GM21390 (cell line): ENCODE measurements at regions not wholly inside any gene's neighbourhood (a gene's known extent, or its start where the extent isn't known, plus 50 kb on each side); places are given as distances from the start of the nearest gene placed in this dataset.
"Not testable (repeated sequence)": the region's sequence is repeated elsewhere in the genome, so short reads cannot be mapped to it uniquely, and the experiment has no call there.

Experiments
- ATAC-seq: cut with Tn5 transposase; IDR thresholded peaks from one replicate; pipeline ENCODE4 v1.9.1; 2021; ENCODE audit not compliant: unreplicated experiment

DNA sequence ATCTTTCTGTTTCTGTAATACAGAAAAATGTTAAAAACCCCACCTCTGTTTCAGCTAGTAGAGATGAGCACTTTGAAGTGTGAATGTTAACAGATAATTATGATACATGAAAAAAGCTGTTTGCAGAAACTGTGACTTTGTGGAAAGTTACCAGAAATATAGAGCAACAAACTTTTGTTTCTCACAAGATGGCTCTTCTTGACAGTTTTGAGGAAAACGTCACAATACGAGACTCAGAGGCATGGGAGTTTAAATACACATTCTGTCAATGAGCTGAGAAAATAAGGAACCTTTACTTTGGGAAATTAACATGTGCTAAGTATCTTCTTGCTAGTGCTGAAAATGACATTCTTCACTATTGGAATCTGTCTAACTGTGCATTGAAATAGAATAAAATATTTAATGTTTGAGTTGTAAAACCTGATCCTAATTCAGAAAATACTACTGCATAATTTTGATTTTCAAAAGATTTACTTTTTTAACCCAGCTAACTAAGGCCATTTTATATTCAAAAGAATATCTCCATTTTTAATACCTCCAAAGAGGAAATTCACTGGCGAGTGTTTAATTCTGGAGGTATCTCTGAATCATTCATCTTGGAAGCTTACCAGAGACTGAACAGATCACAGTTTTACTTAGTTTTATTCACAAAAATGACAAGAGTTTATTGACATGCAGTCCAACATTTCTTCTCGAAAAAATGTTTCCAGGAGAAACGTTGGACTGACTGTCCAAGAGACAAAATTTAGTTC, 308.9 kb upstream of the LRFN5 start:
- no peak for ATAC-seq

- no peak for ATAC-seq
These were observed 310.9 kb upstream of the LRFN5 start for GRCh38 chr14:41295734-41296133.

GRCh38 chr14:41289025-41289424, 317.7 kb upstream of the LRFN5 start:
- no peak for ATAC-seq

GRCh38 chr14:41285186-41285748, 321.4 kb upstream of the LRFN5 start:
- no peak for ATAC-seq

GRCh38 chr14:41280745-41281144, 325.9 kb upstream of the LRFN5 start:
- no peak for ATAC-seq

DNA sequence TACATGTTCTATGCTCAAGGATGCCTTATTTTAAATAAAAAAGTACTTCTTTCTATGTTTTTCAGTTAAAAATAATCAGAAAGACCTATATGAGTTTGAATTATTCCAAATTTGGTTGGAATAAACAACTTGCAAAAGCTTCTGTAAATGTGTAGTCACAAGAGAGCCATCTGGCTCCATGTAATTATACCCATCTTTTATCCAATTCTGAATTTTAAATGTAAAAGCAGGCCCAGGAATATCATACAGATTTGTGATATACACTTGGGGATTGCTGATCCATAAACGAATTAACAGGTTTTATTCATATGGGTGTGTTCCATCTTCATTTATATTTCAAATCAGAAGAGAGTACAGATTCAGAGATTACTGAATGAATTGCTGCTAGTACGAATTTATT, 329.2 kb upstream of the LRFN5 start:
- no peak for ATAC-seq

GRCh38 chr14:41257476-41257875, 349.2 kb upstream of the LRFN5 start:
- no peak for ATAC-seq

DNA sequence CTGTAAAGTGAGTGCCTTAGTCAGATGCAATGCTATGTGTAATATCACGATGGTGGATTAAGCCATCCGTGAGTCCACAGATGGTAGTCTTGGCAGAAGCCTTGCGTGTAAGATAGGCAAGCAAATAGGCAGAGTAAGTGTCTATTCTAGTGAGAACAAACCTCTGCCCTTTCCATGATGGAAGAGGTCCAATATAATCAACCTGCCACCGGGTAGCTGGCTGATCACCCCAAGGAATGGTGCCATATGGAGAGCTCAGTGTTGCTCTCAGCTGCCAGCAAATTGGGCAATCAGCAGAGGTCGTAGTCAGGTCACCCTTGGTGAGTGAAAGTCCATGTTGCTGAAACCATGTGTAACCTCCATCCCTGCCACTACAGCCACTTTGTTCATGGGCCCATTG, 371.2 kb upstream of the LRFN5 start:
- no peak for ATAC-seq

DNA sequence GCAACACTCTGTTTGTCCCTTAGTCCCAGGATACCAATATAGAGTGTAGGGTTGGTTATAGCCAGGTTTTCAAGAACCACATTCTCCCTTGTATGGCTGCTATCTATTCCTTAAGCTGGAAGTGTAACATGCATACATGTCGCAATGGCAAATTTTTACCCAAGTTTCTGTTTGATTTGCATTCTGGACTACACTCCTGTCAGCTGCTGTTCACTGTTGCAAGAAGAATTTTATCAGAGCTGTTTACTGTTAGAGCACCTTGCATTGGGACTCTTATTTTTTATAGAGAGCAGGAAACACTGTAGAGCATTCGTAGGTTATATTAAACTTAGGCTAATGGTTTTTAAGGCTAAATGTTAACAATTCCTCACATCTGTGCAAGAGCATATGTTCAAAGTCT, 376.0 kb upstream of the LRFN5 start:
- no peak for ATAC-seq

DNA sequence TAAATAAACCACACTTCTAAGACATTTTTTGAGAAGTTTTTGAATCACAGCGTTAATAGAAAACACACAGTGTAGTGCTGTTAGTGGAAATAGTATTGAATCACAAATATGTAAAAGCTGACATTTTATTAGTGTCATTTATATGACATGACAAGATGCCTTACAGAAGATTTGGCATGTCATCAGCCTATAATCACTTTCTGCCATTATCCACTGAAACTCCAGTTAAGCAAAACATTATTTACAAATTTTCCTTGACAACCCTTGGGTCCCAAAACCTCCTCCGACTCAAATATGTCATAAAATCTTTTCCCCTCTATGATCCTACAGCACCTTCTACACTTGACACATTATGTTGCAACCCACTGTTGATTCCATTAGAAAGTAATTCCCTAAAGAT, 376.9 kb upstream of the LRFN5 start:
- ATAC-seq = no peak

DNA sequence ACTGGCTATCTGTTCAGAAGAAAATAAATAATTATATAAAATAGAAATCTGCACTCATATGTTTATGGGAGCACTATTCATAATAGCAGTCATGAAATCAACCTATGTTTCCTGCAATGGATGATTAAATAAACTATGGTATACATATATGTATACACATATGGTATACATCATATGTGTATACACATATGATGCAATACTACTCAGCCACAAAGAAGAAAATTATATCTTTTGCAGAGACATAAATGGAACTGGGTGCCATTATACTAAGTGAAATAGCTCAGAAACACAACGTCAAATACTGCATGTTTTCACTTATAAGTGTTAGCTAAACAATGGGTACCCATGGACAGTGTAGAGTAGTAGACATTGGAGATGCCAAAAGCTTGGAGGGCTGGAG, 381.2 kb upstream of the LRFN5 start:
- no peak for ATAC-seq

- no peak for ATAC-seq
These were observed 384.1 kb upstream of the LRFN5 start for GRCh38 chr14:41222581-41222980.

DNA sequence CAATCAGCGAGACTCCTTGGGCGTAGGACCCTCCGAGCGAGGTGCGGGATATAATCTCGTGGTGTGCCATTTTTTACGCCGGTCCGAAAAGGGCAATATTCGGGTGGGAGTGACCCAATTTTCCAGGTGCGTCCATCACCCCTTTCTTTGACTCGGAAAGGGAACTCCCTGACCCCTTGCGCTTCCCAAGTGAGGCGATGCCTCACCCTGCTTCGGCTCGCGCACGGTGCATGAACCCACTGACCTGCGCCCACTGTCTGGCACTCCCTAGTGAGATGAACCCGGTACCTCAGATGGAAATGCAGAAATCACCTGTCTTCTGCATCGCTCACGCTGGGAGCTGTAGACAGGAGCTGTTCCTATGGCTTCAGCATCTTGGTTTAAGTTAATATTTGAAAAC, 391.7 kb upstream of the LRFN5 start:
- not testable (repeated sequence) for ATAC-seq

DNA sequence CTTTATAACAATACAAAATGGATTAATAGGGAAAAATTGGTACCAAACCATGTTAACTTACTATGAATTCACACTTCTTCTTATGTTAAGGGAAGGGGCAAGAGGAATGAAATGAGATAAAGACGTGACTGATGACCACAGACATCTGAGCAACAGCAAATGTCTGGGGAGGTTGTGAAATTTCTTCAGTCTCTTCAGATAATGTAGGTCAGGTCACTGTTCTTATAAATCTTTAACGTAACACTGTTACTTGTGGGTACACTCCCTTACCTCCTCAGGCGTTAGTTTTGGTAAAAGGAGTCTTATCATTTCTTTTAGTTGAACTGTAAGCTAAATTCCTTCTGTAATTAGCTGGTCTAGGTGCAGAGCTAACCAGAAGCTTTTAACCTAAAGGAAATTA, 405.0 kb upstream of the LRFN5 start:
- no peak for ATAC-seq

DNA sequence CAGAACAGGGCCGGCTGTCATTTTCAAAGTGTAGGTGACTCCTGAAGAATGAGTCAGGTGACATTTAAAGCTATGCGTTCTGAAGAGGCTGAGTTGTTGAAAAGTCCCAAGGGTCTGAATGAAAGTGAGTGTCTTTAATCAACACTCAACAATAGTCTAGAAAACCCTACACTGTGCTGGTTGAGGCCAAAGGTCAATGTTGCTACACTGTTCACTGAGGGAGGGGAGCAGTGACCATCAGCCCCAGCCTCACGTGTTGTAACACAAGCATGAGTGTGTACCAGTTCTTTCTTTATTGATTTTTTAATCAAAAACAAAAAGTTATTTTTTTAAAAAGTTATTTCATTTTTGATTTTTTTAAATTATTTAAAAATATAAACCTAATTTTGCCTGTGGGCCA, 418.8 kb upstream of the LRFN5 start:
- no peak for ATAC-seq

GRCh38 chr14:41171045-41171444, 435.6 kb upstream of the LRFN5 start:
- no peak for ATAC-seq

DNA sequence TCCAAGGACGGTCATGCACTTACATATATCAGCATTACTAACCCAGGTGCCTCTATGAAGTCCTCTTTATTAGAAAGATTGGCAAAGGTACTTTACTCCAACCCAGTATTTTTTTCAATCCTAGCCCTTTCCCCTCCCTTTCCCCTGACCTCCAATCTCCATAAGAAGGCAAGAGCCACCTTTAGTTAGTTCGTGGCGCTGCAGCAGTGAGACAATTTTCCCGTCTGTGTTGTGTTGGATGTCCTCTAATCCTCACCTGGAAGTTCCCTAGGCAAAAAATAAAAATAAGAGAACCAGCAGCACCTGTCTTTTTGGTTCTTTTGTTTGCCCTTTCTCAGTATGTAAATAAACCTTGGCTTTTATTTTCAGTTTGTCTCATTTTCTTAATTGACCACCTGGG, 439.6 kb upstream of the LRFN5 start:
- ATAC-seq = no peak

DNA sequence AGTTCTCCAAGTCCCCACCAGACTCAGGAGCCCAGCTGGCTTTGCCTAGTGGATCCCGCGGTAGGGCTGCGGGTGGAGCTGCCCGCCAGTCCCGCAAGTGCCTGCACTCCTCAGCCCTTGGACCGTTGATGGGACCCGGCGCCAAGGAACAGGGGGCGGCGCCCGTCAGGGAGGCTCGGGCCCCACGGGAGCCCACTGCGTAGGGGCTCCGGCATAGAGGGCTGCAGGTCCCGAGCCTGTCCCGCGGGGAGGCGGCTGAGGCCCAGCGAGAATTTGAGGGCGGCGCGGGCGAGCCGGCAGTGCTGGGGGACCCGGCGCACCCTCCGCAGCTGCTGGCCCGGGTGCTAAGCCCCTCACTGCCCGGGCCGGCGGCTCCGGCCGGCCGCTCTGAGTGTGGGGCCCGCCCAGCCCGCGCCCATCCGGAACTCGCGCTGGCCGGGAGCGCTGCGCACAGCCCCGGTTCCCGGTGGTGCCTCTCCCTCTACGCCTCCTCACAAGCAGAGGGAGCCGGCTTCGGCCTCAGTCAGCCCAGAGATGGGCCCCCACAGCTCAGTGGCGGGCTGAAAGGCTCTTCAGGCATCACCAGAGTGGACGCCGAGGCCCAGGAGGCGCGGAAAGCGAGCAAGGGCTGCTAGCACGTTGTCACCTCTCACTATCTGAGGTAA, 452.4 kb upstream of the LRFN5 start:
- no peak for ATAC-seq

- no peak for ATAC-seq
These were observed 460.3 kb upstream of the LRFN5 start for GRCh38 chr14:41146391-41146790.

DNA sequence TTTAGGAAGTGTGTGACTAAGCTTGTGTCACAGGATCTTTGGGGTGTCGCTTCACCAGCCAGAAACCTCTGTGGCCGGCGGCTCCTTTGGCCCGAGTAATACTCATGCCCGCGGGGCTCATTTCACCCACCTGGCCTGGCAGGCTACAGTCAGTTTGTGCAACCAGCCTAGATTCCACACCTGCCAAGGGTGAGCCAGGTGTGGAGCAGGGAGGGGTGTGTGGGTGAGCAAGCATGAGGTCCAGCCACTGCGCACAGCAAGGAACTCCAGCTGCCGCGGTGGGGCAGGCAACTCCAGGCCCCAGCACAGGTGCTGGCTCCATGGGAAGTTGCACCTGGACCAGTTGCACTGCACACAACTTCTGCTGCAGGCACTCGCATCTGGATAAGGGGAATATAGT, 462.3 kb upstream of the LRFN5 start:
- ATAC-seq = no peak

GRCh38 chr14:41137741-41138140, 468.9 kb upstream of the LRFN5 start:
- no peak for ATAC-seq

- ATAC-seq = no peak
These were observed 476.4 kb upstream of the LRFN5 start for GRCh38 chr14:41130274-41130673.

DNA sequence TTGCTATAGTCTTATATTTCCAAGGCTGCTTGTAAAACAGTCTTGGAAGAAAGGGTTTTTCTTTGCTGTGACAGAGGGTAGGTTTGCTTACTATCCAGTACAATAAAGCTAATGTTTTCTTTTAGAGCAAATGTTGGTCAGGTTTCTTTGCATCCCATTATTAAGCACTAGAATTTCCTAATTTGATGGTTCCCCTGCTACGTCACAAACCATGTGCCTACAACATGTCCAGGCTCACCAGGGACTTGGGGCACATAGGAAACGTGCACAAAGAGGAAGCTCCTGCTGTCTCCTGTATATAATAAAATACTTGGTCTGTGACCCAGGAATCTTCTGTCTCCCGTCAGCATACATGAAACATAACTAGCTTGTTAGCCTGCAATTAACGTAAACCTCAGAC, 486.3 kb upstream of the LRFN5 start:
- ATAC-seq = no peak
